Upper lobe of left lung (tissue), 6 donors: ENCODE measurements at regions not wholly inside any gene's neighbourhood (a gene's known extent, or its start where the extent isn't known, plus 50 kb on each side); places are given as distances from the start of the nearest gene placed in this dataset.

Experiments
- ATAC-seq, 2 donors: fragments of 200-7000 bp; cut with Tn5 transposase; one replicate each; pipeline ENCODE4 v1.9.1; 2022; ENCODE audit warnings: mild to moderate bottlenecking in 2 of 2, moderate library complexity in 2 of 2; ENCODE audit not compliant: low FRiP score in 2 of 2
- DNase-seq, 2 donors: peaks; one replicate each; pipeline ENCODE4 v3.0.0-alpha.2; 2019 to 2020
- H3K27ac ChIP-seq, 4 donors: fragments of 200-600 bp; sonication (generic); one replicate each; pipeline ENCODE4 v1.5.1; 2016 to 2019
- H3K27me3 ChIP-seq, 4 donors: fragments of 200-600 bp; sonication (generic); one replicate each; pipeline ENCODE4 v1.5.1; 2017 to 2019
- H3K36me3 ChIP-seq, 4 donors: fragments of 200-600 bp; sonication (generic); one replicate each; pipeline ENCODE4 v1.5.1; 2016 to 2019
- H3K4me1 ChIP-seq, 4 donors: fragments of 200-600 bp; sonication (generic); one replicate each; pipeline ENCODE4 v1.5.1; 2018 to 2019
- H3K4me3 ChIP-seq, 4 donors: fragments of 200-600 bp; sonication (generic); one replicate each; pipeline ENCODE4 v1.5.1; 2017 to 2019; ENCODE audit warnings: mild to moderate bottlenecking in 2 of 4, moderate library complexity in 1 of 4
- H3K9me3 ChIP-seq, 4 donors: fragments of 200-600 bp; sonication (generic); one replicate each; pipeline ENCODE4 v1.5.1; 2018 to 2019
- EP300 ChIP-seq, 4 donors: sonication (generic); formaldehyde crosslinking; IDR thresholded peaks; one replicate each; pipeline ENCODE4 v1.5.1; 2017; ENCODE audit warnings: antibody characterized with exemption in 4 of 4, control low read depth in 2 of 4
- POLR2A ChIP-seq, 4 donors: fragments of 450-650 bp; IDR thresholded peaks; one replicate each; pipeline ENCODE4 v1.5.1; 2016 to 2017; ENCODE audit warnings: antibody characterized with exemption in 4 of 4, mild to moderate bottlenecking in 2 of 4
- POLR2AphosphoS5 ChIP-seq, 2 donors: sonication (generic); formaldehyde crosslinking; IDR thresholded peaks; one replicate each; pipeline ENCODE4 v1.5.1; 2017; ENCODE audit warnings: antibody characterized with exemption in 2 of 2
- WGBS, 2 donors: methylation state at CpG; one replicate each; pipeline ENCODE4 v1.1.5; 2017 to 2018; 5-methylcytosine and 5-hydroxymethylcytosine counted together
- TF ChIP-seq, protein P1 (sequence below), 6 experiments: fragments of 450-650 bp in 4 of 6; fragments of 200-600 bp in 2 of 6; sonication (generic) in 2 of 6; IDR thresholded peaks; one replicate each; pipeline ENCODE4 v1.5.1; 2016 to 2019; ENCODE audit warnings: antibody characterized with exemption in 6 of 6
- donor health status: DM: no; HTN: no; CAD: no; lungs with moderate emphysema.
- donor health status: DM: no; HTN: yes; CAD: no; lungs with severe emphysema.

DNA sequence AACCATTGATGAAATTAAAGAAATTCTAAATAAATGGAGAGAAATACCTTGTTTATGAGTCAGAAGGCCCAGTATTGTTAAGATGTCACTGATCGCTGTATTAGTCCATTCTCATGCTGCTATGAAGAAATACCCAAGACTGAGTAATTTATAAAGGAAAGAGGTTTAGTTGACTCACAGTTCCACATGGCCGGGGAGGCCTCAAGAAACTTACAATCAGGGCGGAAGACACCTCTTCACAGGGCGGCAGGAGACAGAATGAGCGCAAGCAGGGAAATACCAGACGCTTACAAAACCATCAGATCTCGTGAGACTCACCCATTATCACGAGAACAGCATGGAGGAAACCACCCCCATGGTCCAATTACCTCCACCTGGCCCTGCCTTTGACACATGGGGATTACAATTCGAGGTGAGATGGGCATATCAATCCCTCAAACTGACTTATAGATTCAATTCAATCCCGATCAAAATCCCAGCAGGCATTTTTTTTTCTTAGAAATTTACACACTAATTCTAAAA, 157.2 kb downstream of the ENGASE start:
- Histone ChIP-seq H3K9me3 (no peaks in the 10 kb centered on the region), H3K4me3 (no peak overlapping the region), H3K27me3 (no peaks in the 10 kb centered on the region), H3K27ac (no peak overlapping the region), H3K4me1 (no peaks in the 10 kb centered on the region), H3K36me3 (no peaks in the 10 kb centered on the region)
- no peak for DNase-seq
- TF ChIP-seq POLR2A (IDR thresholded peaks at IDR 0.05) = no peak
- TF ChIP-seq, protein P1, sequence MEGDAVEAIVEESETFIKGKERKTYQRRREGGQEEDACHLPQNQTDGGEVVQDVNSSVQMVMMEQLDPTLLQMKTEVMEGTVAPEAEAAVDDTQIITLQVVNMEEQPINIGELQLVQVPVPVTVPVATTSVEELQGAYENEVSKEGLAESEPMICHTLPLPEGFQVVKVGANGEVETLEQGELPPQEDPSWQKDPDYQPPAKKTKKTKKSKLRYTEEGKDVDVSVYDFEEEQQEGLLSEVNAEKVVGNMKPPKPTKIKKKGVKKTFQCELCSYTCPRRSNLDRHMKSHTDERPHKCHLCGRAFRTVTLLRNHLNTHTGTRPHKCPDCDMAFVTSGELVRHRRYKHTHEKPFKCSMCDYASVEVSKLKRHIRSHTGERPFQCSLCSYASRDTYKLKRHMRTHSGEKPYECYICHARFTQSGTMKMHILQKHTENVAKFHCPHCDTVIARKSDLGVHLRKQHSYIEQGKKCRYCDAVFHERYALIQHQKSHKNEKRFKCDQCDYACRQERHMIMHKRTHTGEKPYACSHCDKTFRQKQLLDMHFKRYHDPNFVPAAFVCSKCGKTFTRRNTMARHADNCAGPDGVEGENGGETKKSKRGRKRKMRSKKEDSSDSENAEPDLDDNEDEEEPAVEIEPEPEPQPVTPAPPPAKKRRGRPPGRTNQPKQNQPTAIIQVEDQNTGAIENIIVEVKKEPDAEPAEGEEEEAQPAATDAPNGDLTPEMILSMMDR (IDR thresholded peaks at IDR 0.05) = no peak
- no peak for TF ChIP-seq EP300 (IDR thresholded peaks at IDR 0.05)
- no peak for TF ChIP-seq POLR2AphosphoS5 (IDR thresholded peaks at IDR 0.05)
- ATAC-seq = no peak
- WGBS, 2 donors = 74 to 76% methylated on average over 10 of the region's 10 CpGs

DNA sequence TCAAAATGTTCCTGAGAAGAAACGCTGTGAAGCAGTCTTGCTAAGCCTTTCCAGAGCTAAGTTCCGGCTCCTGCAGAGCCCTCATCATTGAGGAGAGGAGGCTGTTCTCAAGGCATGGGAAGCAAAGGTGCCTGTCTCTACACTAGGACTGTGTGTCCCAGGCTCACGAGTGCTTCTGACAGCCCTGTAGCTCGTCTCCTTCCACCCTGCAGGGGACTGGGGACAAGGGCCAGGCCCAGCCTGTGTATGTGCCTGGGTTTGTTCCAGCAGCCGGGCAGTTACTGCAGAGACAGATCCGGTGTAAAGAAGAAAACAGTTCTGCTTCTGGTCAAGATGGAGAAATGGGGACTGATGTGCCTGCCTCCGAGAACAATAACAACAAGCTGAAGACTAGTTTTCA, 156.0 kb downstream of the ENGASE start:
- no peak overlapping the region for H3K27ac ChIP-seq
- DNase-seq = no peak
- no peaks in the 10 kb centered on the region for H3K9me3 ChIP-seq
- H3K27me3 ChIP-seq = no peaks in the 10 kb centered on the region
- TF ChIP-seq, protein P1 (IDR thresholded peaks at IDR 0.05) = no peak
- TF ChIP-seq POLR2A (IDR thresholded peaks at IDR 0.05) (no peak), EP300 (IDR thresholded peaks at IDR 0.05) (no peak), POLR2AphosphoS5 (IDR thresholded peaks at IDR 0.05) (no peak)
- H3K36me3 ChIP-seq = no peaks in the 10 kb centered on the region
- WGBS, 2 donors = 61 to 76% methylated on average over 6 to 7 of the region's 7 CpGs
- H3K4me3 ChIP-seq = no peak overlapping the region
- H3K4me1 ChIP-seq = no peaks in the 10 kb centered on the region
- no peak for ATAC-seq

DNA sequence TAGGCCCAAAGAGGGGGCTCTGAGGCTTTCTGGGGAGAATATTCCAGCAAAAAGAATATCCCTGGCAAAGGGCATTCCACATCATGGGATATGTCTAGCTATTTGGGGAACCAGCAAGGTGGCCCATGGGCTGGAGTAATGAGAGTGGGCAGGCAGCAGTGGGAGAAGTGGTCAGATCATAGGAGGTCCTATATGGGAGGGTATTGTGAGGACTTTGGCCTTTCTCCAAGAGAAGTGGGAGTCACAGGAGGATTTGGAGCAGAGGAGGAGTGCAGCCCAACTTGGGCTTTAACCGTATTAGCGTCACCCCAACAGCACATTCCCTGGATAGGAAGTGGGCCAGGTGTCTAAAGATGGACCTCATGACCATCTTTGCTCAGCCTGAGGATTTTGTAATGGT, 151.4 kb downstream of the ENGASE start:
- peaks cover 0 to 11% (median 4%) of the 10 kb centered on the region in 4 donors for H3K27me3 ChIP-seq
- WGBS, 2 donors = 85 to 87% methylated on average over 2 of the region's 2 CpGs

DNA sequence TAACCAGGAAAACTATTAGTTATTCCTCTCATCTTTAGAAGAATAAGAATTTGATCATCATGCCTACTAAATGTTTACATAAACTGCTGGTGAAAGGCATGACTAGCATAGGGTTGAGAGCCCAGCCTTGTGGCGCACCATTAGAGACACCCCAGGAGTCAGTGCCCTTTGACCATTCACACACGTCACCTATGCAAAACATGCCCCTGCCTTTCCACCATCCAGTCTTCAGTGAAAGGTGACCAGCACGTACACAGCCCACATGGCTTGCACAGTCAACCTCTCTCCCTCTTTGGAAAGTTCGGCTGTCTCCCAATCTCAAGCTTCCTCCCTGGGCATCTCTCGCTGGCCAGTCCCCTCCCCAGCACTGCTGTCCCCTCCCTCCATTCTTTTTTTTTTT, 150.3 kb downstream of the ENGASE start:
- 65 to 73% methylated on average over 5 of the region's 5 CpGs for WGBS, 2 donors
- no peaks in the 10 kb centered on the region for H3K36me3 ChIP-seq
- H3K4me1 ChIP-seq = peaks cover 0 to 9% (median 2%) of the 10 kb centered on the region in 4 donors
- H3K4me3 ChIP-seq = no peak overlapping the region
- ATAC-seq = no peak
- H3K27ac ChIP-seq = no peak overlapping the region
- no peaks in the 10 kb centered on the region for H3K9me3 ChIP-seq
- TF ChIP-seq, protein P1 (IDR thresholded peaks at IDR 0.05) = no peak
- TF ChIP-seq EP300 (IDR thresholded peaks at IDR 0.05) (no peak), POLR2AphosphoS5 (IDR thresholded peaks at IDR 0.05) (no peak)
- H3K27me3 ChIP-seq = peaks cover 0 to 23% (median 9%) of the 10 kb centered on the region in 4 donors
- DNase-seq = no peak

More for the DNA sequence above, 151.4 kb downstream of the ENGASE start:
- no peak for ATAC-seq
- TF ChIP-seq, protein P1 (IDR thresholded peaks at IDR 0.05) = no peak
- TF ChIP-seq POLR2A (IDR thresholded peaks at IDR 0.05) (no peak), POLR2AphosphoS5 (IDR thresholded peaks at IDR 0.05) (no peak), EP300 (IDR thresholded peaks at IDR 0.05) (no peak)
- Histone ChIP-seq H3K4me3 (no peak overlapping the region), H3K9me3 (no peaks in the 10 kb centered on the region), H3K36me3 (no peaks in the 10 kb centered on the region), H3K27ac (no peak overlapping the region), H3K4me1 (no peaks in the 10 kb centered on the region)
- DNase-seq = no peak

DNA sequence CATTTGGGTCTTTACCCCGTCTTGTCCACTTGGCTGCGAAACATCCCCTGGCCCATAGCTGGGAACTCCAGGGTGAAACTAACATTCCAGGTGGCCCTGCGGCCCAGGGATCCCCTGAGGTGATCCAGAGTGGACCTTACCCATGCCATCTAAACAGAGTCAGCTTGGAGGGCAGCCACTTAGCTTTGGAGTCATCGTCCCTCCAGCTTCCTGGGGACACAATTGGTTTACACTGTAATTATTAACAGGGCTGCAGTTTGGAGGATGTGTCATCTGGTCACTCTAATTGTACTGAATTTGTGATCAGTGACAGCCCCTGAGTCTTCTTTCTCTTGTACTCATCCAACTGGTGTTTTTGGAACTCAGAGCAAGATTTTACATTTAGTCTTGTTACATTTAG, 149.9 kb downstream of the ENGASE start:
- Histone ChIP-seq H3K36me3 (no peaks in the 10 kb centered on the region), H3K27ac (no peak overlapping the region), H3K27me3 (peaks cover 0 to 27% (median 10%) of the 10 kb centered on the region in 4 donors), H3K9me3 (no peaks in the 10 kb centered on the region), H3K4me3 (no peak overlapping the region), H3K4me1 (peaks cover 0 to 12% (median 2%) of the 10 kb centered on the region in 4 donors)
- no peak for DNase-seq
- TF ChIP-seq POLR2A (IDR thresholded peaks at IDR 0.05) = no peak
- TF ChIP-seq EP300 (IDR thresholded peaks at IDR 0.05) = no peak
- TF ChIP-seq, protein P1 (IDR thresholded peaks at IDR 0.05) = no peak
- TF ChIP-seq POLR2AphosphoS5 (IDR thresholded peaks at IDR 0.05) = no peak
- 45 to 62% methylated on average over 4 of the region's 4 CpGs for WGBS, 2 donors
- no peak for ATAC-seq
